H1 (cell line): ENCODE measurements at regions not wholly inside any gene's neighbourhood (a gene's known extent, or its start where the extent isn't known, plus 50 kb on each side); places are given as distances from the start of the nearest gene placed in this dataset.

ENCODE experiments used
- BACH1 ChIP-seq: IDR thresholded peaks from 2 replicates; pipeline ENCODE4 v1.6.1; 2012; ENCODE audit warnings: low read length, improper control_type of control experiment
- CBX8 ChIP-seq: fragments of 300-800, 300-1000 bp; sonication (generic); IDR thresholded peaks from 2 replicates; pipeline ENCODE4 v1.7.1; 2016; ENCODE audit warnings: low read depth, low read length, borderline replicate concordance
- CEBPB ChIP-seq: IDR thresholded peaks from 2 replicates; pipeline ENCODE4 v1.6.1; 2012; ENCODE audit warnings: low read depth, low read length
- CHD1 ChIP-seq: IDR thresholded peaks from 2 replicates; pipeline ENCODE4 v1.6.1; 2012; ENCODE audit warnings: low read depth, low read length, improper control_type of control experiment
- GTF2F1 ChIP-seq: IDR thresholded peaks from 2 replicates; pipeline ENCODE4 v1.6.1; 2012; ENCODE audit warnings: low read depth, low read length, improper control_type of control experiment, borderline replicate concordance
- HDAC6 ChIP-seq: IDR thresholded peaks from one replicate; pipeline ENCODE4 v1.7.1; 2012; ENCODE audit warnings: low read depth, mild to moderate bottlenecking, inconsistent platforms, low read length, moderate library complexity
- JUN ChIP-seq: IDR thresholded peaks from 2 replicates; pipeline ENCODE4 v1.6.1; 2011; ENCODE audit warnings: low read depth, mild to moderate bottlenecking, improper control_type of control experiment, low read length
- MAX ChIP-seq: IDR thresholded peaks from 2 replicates; pipeline ENCODE4 v1.6.1; 2012; ENCODE audit warnings: inconsistent platforms
- NRF1 ChIP-seq: IDR thresholded peaks from 2 replicates; pipeline ENCODE4 v1.6.1; 2011; ENCODE audit warnings: mild to moderate bottlenecking, low read depth, low read length, improper control_type of control experiment
- RFX5 ChIP-seq: IDR thresholded peaks from 2 replicates; pipeline ENCODE4 v1.6.1; 2011; ENCODE audit warnings: low read depth, low read length, improper control_type of control experiment, borderline replicate concordance
- RXRA ChIP-seq: IDR thresholded peaks from 2 replicates; pipeline ENCODE4 v1.6.1; 2011; ENCODE audit warnings: low read depth, mild to moderate bottlenecking, low read length, moderate library complexity; ENCODE audit not compliant: insufficient read depth
- SP1 ChIP-seq: IDR thresholded peaks from 2 replicates; pipeline ENCODE4 v1.6.1; 2011; ENCODE audit warnings: low read depth, low read length
- TAF7 ChIP-seq: optimal IDR thresholded peaks from 2 replicates; pipeline ENCODE3; 2011; ENCODE audit warnings: low read depth, mild to moderate bottlenecking, inconsistent platforms, low read length, moderate library complexity, borderline replicate concordance
- TCF12 ChIP-seq: IDR thresholded peaks from 2 replicates; pipeline ENCODE4 v1.6.1; 2011; ENCODE audit warnings: low read depth, mild to moderate bottlenecking, low read length
- YY1 ChIP-seq: IDR thresholded peaks from 2 replicates; pipeline ENCODE4 v1.6.1; 2011; ENCODE audit warnings: low read depth, mild to moderate bottlenecking, low read length

- TF ChIP-seq CHD1 (no peak), JUN (no peak), NRF1 (no peak), RFX5 (no peak), GTF2F1 (no peak), TAF7 (no peak), RXRA (no peak), HDAC6 (no peak), CBX8 (no peak), YY1 (no peak), SP1 (no peak), BACH1 (no peak), CEBPB (no peak), MAX (no peak), TCF12 (no peak)
- TF ChIP-seq, all 59 proteins: peak for 0
Observed at GRCh38 chr14:85281921-85282320, 248.0 kb upstream of the FLRT2 start (continued).
